GM21723 (cell line): ENCODE measurements at regions not wholly inside any gene's neighbourhood (a gene's known extent, or its start where the extent isn't known, plus 50 kb on each side); places are given as distances from the start of the nearest gene placed in this dataset.

Experiments used
- ATAC-seq: cut with Tn5 transposase; IDR thresholded peaks from one replicate; pipeline ENCODE4 v1.9.1; 2021; ENCODE audit warnings: mild to moderate bottlenecking, moderate library complexity; ENCODE audit not compliant: unreplicated experiment

- ATAC-seq, result no peak
Observed at GRCh38 chrX:150282953-150283352, 80.2 kb upstream of the MAMLD1 start.

- ATAC-seq, result no peak
Observed at GRCh38 chrX:150291014-150291413, 72.1 kb upstream of the MAMLD1 start.

- no peak for ATAC-seq
Observed at GRCh38 chrX:150293311-150294013, 69.7 kb upstream of the MAMLD1 start.

- no peak for ATAC-seq
Observed at GRCh38 chrX:150298841-150299551, 64.1 kb upstream of the MAMLD1 start.

- no peak for ATAC-seq
Observed at GRCh38 chrX:150299579-150299978, 63.5 kb upstream of the MAMLD1 start.

- ATAC-seq, result no peak
Observed at GRCh38 chrX:150303386-150304097, 59.6 kb upstream of the MAMLD1 start.

- no peak for ATAC-seq
Observed at GRCh38 chrX:150306002-150306401, 57.1 kb upstream of the MAMLD1 start.

- ATAC-seq, result no peak
Observed at GRCh38 chrX:150308041-150308440, 55.1 kb upstream of the MAMLD1 start.

GRCh38 chrX:150308532-150309157 lies 54.5 kb upstream of the MAMLD1 start:
- no peak for ATAC-seq

GRCh38 chrX:150310417-150310816 lies 52.7 kb upstream of the MAMLD1 start:
- ATAC-seq, result no peak

GRCh38 chrX:150310881-150311280 lies 52.2 kb upstream of the MAMLD1 start:
- no peak for ATAC-seq

- ATAC-seq, result no peak
Observed at GRCh38 chrX:150312931-150313330, 50.2 kb upstream of the MAMLD1 start.
